ENCODE measurements at regions not wholly inside any gene's neighbourhood (a gene's known extent, or its start where the extent isn't known, plus 50 kb on each side); places are given as distances from the start of the nearest gene placed in this dataset.

DNA sequence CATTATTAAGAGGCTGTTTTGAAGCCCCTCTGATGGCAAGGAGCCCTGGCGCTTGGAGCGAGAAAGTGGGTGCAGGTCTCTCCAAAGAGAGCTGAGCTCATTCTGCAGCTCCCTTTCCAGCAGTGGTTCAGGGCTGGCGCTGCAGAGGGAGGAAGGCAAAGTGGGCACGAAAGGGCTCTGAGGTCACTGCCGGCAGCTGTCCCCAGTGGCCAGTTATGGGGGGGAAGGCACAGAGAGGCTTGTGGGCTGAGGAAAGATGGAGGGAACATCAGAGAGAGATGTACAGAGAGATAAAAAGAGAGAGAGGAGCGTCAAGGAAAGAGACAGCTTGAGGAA lies 75.2 kb upstream of the TBX5 start:
- DNase-seq (ENCODE audit: insufficient read length, low spot score) (no peak), FAIRE-seq (no peak)
- TF ChIP-seq PAX5 (IDR thresholded peaks at IDR 0.05; ENCODE audit: insufficient read depth, low read length, severe bottlenecking) (no peak), TAF1 (IDR thresholded peaks at IDR 0.05; ENCODE audit: low read depth, low read length) (no peak), POLR2AphosphoS5 (IDR thresholded peaks at IDR 0.05; ENCODE audit: low read depth, low read length) (no peak), SPI1 (IDR thresholded peaks at IDR 0.05; ENCODE audit: low read depth, low read length) (no peak), POLR2A (IDR thresholded peaks at IDR 0.05; ENCODE audit: low read depth, low read length) (no peak), POU2F2 (IDR thresholded peaks at IDR 0.05; ENCODE audit: low read depth, low read length) (no peak)

DNA sequence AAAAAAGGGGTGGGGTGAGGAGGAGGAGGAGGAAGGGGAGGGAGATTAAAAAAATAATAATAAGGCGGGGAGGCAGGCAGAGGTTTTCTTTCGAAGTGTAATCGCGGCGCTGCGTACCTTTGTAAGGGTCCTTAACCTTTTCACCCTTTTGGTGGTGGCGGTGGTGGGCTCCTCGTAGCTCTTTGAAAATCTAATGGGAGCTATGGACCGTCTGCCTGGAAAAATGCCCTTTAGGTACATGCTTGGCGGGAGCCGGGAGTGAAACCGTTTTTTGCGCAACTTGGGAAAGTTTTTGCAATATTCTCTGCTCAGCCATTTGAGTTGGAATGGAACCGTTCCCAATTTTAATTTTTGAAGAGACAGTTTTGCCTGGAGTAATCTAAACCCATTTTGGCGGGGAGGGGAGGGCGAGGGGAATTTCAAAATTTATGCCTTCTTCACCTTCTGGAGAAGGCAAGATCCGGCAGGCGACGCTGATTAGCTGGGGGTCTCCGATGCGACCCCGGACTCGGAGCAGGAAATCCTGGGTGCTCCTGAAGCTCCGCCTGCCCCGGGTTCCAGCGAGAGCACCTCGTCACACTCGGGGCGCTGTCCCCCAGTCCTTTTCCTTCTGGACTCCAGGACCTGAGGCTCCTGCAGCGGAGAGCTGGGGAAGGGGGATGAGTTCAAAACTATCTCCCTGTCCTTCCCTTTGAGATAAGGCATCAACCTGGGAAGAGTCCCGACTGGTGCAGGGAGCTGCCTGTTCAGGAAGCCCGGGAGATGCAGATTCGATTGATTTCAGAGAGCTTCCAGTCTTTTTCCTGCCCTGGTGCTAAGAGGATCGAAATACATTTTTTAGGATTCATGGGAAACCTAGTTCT lies 74.6 kb upstream of the TBX5 start:
- no peak for TF ChIP-seq POLR2A (IDR thresholded peaks at IDR 0.05; ENCODE audit: low read depth, low read length)
- TF ChIP-seq PAX5 (IDR thresholded peaks at IDR 0.05; ENCODE audit: insufficient read depth, low read length, severe bottlenecking): no peak
- TF ChIP-seq TAF1 (IDR thresholded peaks at IDR 0.05; ENCODE audit: low read depth, low read length): no peak
- TF ChIP-seq SPI1 (IDR thresholded peaks at IDR 0.05; ENCODE audit: low read depth, low read length): no peak
- no peak for TF ChIP-seq POU2F2 (IDR thresholded peaks at IDR 0.05; ENCODE audit: low read depth, low read length)
- TF ChIP-seq POLR2AphosphoS5 (IDR thresholded peaks at IDR 0.05; ENCODE audit: low read depth, low read length): no peak
- DNase-seq (ENCODE audit: insufficient read length, low spot score) (no peak), FAIRE-seq (no peak)

DNA sequence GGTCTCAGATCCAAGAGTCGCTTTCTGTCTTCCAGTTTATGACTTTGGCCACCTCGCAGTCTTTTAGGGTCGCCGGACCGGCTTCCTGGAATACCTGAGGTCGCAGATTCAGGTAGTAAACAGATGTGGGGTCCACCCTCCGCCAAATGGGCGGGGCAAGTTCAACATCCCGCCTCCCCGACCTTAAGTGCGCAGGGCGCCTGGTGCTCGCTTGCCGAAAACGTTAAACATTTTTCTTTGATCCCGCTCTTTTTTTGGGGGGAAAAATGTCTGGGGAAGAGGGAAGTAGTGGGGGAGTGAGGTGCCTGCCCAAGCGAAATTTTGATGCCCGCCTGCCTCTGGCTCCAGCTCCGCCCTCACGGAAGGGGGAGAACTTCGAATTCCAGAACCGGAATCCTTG lies 73.9 kb upstream of the TBX5 start:
- DNase-seq (ENCODE audit: insufficient read length, low spot score): no peak
- FAIRE-seq: no peak
- no peak for TF ChIP-seq PAX5 (IDR thresholded peaks at IDR 0.05; ENCODE audit: insufficient read depth, low read length, severe bottlenecking)

DNA sequence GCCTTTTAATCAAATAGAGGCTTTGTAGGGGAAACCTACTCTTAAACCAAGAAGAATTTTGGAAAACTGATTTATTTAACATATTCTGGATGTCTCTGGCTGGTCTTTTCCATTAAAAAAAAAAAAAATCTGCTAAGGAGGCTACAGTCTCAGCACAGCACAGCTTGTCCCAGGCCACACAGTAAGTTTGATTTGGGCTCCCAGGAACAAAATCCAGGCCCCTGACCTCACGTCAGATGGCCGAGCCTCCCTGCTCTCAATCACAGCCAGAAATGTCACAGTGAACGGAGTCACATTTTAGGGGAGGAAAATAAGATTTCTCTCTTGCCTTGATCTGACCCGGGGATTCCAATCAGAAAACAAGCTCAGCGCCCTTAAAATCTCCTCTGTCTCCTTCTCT lies 72.9 kb upstream of the TBX5 start:
- DNase-seq (ENCODE audit: insufficient read length, low spot score) (no peak), FAIRE-seq (no peak)
- TF ChIP-seq POLR2AphosphoS5 (IDR thresholded peaks at IDR 0.05; ENCODE audit: low read depth, low read length): no peak
- TF ChIP-seq TAF1 (IDR thresholded peaks at IDR 0.05; ENCODE audit: low read depth, low read length): no peak
- no peak for TF ChIP-seq POU2F2 (IDR thresholded peaks at IDR 0.05; ENCODE audit: low read depth, low read length)
- TF ChIP-seq PAX5 (IDR thresholded peaks at IDR 0.05; ENCODE audit: insufficient read depth, low read length, severe bottlenecking): no peak

GRCh38 chr12:114477989-114478395 lies 72.0 kb upstream of the TBX5 start:
- no peak for FAIRE-seq
- DNase-seq (ENCODE audit: insufficient read length, low spot score): no peak
- no peak for TF ChIP-seq PAX5 (IDR thresholded peaks at IDR 0.05; ENCODE audit: insufficient read depth, low read length, severe bottlenecking)
- TF ChIP-seq POU2F2 (IDR thresholded peaks at IDR 0.05; ENCODE audit: low read depth, low read length): no peak
- no peak for TF ChIP-seq TAF1 (IDR thresholded peaks at IDR 0.05; ENCODE audit: low read depth, low read length)
- TF ChIP-seq POLR2A (IDR thresholded peaks at IDR 0.05; ENCODE audit: low read depth, low read length): no peak
- TF ChIP-seq SPI1 (IDR thresholded peaks at IDR 0.05; ENCODE audit: low read depth, low read length): no peak
- TF ChIP-seq POLR2AphosphoS5 (IDR thresholded peaks at IDR 0.05; ENCODE audit: low read depth, low read length): no peak

GRCh38 chr12:114476159-114476558 lies 70.2 kb upstream of the TBX5 start:
- DNase-seq (ENCODE audit: insufficient read length, low spot score): no peak
- no peak for TF ChIP-seq TAF1 (IDR thresholded peaks at IDR 0.05; ENCODE audit: low read depth, low read length)
- FAIRE-seq: no peak

DNA sequence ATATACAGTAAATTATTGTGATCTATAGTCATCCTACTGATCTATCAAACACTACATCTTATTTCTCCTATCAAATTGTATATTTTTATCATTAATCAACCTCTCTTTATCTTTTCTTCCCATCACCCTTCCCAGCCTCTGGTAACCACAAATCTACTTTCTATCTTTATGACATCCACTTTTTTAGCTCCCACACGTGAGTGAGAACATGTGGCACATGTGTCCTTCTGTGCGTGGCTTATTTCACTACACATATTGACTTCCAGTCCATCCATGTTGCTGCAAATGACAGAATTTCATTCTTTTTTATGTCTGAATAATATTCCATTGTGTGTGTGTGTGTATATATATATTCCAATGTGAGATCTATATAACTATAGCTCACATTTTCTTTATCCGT lies 67.8 kb upstream of the TBX5 start:
- TF ChIP-seq POLR2A (IDR thresholded peaks at IDR 0.05; ENCODE audit: low read depth, low read length) (no peak), POLR2AphosphoS5 (IDR thresholded peaks at IDR 0.05; ENCODE audit: low read depth, low read length) (no peak), POU2F2 (IDR thresholded peaks at IDR 0.05; ENCODE audit: low read depth, low read length) (no peak), PAX5 (IDR thresholded peaks at IDR 0.05; ENCODE audit: insufficient read depth, low read length, severe bottlenecking) (no peak), TAF1 (IDR thresholded peaks at IDR 0.05; ENCODE audit: low read depth, low read length) (no peak), SPI1 (IDR thresholded peaks at IDR 0.05; ENCODE audit: low read depth, low read length) (no peak)
- DNase-seq (ENCODE audit: insufficient read length, low spot score) (no peak), FAIRE-seq (no peak)

DNA sequence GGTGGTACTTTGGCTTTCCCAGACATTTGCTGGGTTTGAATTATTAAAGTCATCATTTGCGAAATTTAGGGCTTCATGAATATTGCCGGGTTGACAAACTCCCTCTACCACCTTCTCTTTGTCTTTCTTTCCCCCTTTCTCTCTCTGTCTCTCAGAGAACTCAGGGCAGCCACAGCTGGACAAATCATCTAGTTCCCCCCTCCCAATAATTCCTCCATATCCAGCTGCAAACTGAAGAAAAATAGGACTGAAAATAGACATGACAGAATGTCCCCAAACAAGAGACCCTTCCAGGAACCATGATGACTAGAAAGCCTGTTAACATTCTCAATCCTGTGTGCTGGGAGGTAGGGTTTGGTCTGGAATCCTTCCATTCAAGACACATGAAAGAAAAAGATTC lies 67.1 kb upstream of the TBX5 start:
- DNase-seq (ENCODE audit: insufficient read length, low spot score): no peak
- no peak for FAIRE-seq
- TF ChIP-seq TAF1 (IDR thresholded peaks at IDR 0.05; ENCODE audit: low read depth, low read length) (no peak), POLR2A (IDR thresholded peaks at IDR 0.05; ENCODE audit: low read depth, low read length) (no peak), SPI1 (IDR thresholded peaks at IDR 0.05; ENCODE audit: low read depth, low read length) (no peak)

DNA sequence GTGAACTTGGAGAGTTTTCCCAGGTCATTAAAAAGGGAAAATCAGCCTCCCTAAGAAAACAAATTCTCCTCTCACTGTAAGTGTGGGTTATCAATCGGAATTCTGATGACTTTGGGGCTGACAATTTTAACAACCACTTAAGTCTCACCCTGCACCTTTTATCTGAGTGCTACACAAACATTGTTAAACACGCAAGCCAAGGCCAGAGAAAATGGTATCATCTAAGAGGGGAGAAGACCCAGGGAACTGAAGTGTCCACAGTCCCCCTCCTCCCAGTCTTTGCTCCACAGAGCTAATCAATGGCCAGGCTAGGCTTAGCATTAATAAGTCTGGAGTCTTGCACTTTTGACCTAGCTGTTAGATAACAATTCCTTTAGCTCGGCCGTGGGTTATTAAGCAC lies 51.7 kb upstream of the TBX5 start:
- DNase-seq (ENCODE audit: insufficient read length, low spot score) (no peak), FAIRE-seq (no peak)
- TF ChIP-seq PAX5 (IDR thresholded peaks at IDR 0.05; ENCODE audit: insufficient read depth, low read length, severe bottlenecking) (no peak), SPI1 (IDR thresholded peaks at IDR 0.05; ENCODE audit: low read depth, low read length) (no peak), TAF1 (IDR thresholded peaks at IDR 0.05; ENCODE audit: low read depth, low read length) (no peak), POLR2AphosphoS5 (IDR thresholded peaks at IDR 0.05; ENCODE audit: low read depth, low read length) (no peak), POLR2A (IDR thresholded peaks at IDR 0.05; ENCODE audit: low read depth, low read length) (no peak), POU2F2 (IDR thresholded peaks at IDR 0.05; ENCODE audit: low read depth, low read length) (no peak)

All from GM12891 (cell line).